Uterus (tissue), 2 donors: ENCODE measurements at regions not wholly inside any gene's neighbourhood (a gene's known extent, or its start where the extent isn't known, plus 50 kb on each side); places are given as distances from the start of the nearest gene placed in this dataset.

Source experiments
- CTCF ChIP-seq, 4 experiments: fragments of 200-600 bp in 2 of 4; fragments of 450-650 bp in 2 of 4; sonication (generic) in 2 of 4; IDR thresholded peaks; one replicate each; pipeline ENCODE4 v1.5.1; 2016 to 2019; ENCODE audit warnings: antibody characterized with exemption in 4 of 4, mild to moderate bottlenecking in 2 of 4, moderate library complexity in 1 of 4
- POLR2A ChIP-seq, 2 donors: fragments of 450-650 bp; IDR thresholded peaks; one replicate each; pipeline ENCODE4 v1.6.1; 2016; ENCODE audit warnings: antibody characterized with exemption in 2 of 2, mild to moderate bottlenecking in 1 of 2, moderate library complexity in 1 of 2

- TF ChIP-seq CTCF (IDR thresholded peaks at IDR 0.05) (no peak), POLR2A (IDR thresholded peaks at IDR 0.05) (no peak)
Measured at GRCh38 chr14:40025101-40025500, 592.9 kb upstream of the FBXO33 start.
